Pancreas (tissue), 10 donors: ENCODE measurements at regions not wholly inside any gene's neighbourhood (a gene's known extent, or its start where the extent isn't known, plus 50 kb on each side); places are given as distances from the start of the nearest gene placed in this dataset.

ENCODE experiments used
- ATAC-seq, 4 donors: fragments of 200-7000 bp; cut with Tn5 transposase; one replicate each; pipeline versions ENCODE4 v1.8.0 to v1.9.1; 2020; ENCODE audit warnings: mild to moderate bottlenecking in 4 of 4, moderate library complexity in 4 of 4
- DNase-seq, 6 donors: peaks; one replicate each; pipeline ENCODE4 v3.0.0-alpha.2; 2020
- FAIRE-seq: peaks from 2 replicates; lab custom pipeline; 2012; peaks lifted over from hg19 to GRCh38; lab: Jason Lieb, UNC
- H3K27ac ChIP-seq, 4 donors: fragments of 200-600 bp; sonication (generic); 1 replicate in 3 of 4; 2 replicates in 1 of 4; pipeline versions ENCODE4 v1.5.0 to v1.8.0; 2020
- H3K27me3 ChIP-seq, 4 donors: fragments of 200-600 bp; one replicate each; pipeline ENCODE4 v1.8.0; 2021
- H3K36me3 ChIP-seq, 3 donors: fragments of 200-600 bp; sonication (generic) in 1 of 3; one replicate each; pipeline versions ENCODE4 v1.5.0 to v1.8.0; 2020 to 2021
- H3K4me1 ChIP-seq, 3 donors: fragments of 200-600 bp; one replicate each; pipeline ENCODE4 v1.8.0; 2021
- H3K4me3 ChIP-seq, 4 donors: fragments of 200-600 bp; sonication (generic) in 2 of 4; one replicate each; pipeline versions ENCODE4 v1.5.0 to v1.8.0; 2020 to 2021
- H3K9me3 ChIP-seq, 4 donors: fragments of 200-600 bp; one replicate each; pipeline ENCODE4 v1.8.0; 2021
- CTCF ChIP-seq, 4 donors: fragments of 200-600 bp; sonication (generic) in 3 of 4; IDR thresholded peaks; one replicate each; pipeline versions ENCODE4 v1.5.0 to v1.8.0; 2021; ENCODE audit warnings: antibody characterized with exemption in 4 of 4
- WGBS, 2 donors: extraction: QIAGEN DNeasy Blood & Tissue Kit; methylation state at CpG; one replicate each; pipeline ENCODE4 v1.1.7; 2013; 5-methylcytosine and 5-hydroxymethylcytosine counted together
- intact Hi-C, 3 donors: fragments of 100-400 bp; cut with DNase I; formaldehyde crosslinking; loops; one replicate each; pipeline versions ENCODE4 v1.11.1 to v1.14.2; 2022
- donor health status: healthy with polysubstance abuse.
- donor health status: DM: no; HTN: no; CAD: no; lungs with moderate emphysema.
- donor health status: DM: no; HTN: no; CAD: no.
- donor health status: control.
- donor health status: control.
- donor health status: Bipolar disorder and iron deficiency.
- donor health status: DM: yes; HTN: yes; CAD: no.
- donor health status: DM: no; HTN: no; CAD: no.
- donor health status: DM: no; HTN: no; CAD: no.
- donor health status: DM: yes; HTN: yes; CAD: no.

GRCh38 chr14:29999013-29999539, 71.4 kb upstream of the PRKD1 start:
- no peaks in the 10 kb centered on the region for H3K4me1 ChIP-seq
- no peaks in the 10 kb centered on the region for H3K36me3 ChIP-seq
- intact Hi-C loops, result no loop called here
- TF ChIP-seq CTCF (IDR thresholded peaks at IDR 0.05), result no peak
- ATAC-seq (no peak), FAIRE-seq (no peak), DNase-seq (no peak)
- H3K27me3 ChIP-seq, result no peaks in the 10 kb centered on the region
- no peak overlapping the region for H3K4me3 ChIP-seq
- WGBS, 2 donors, result 52 to 65% methylated on average over 3 of the region's 3 CpGs
- no peaks in the 10 kb centered on the region for H3K9me3 ChIP-seq
- H3K27ac ChIP-seq, result no peak overlapping the region

- Histone ChIP-seq H3K27ac (no peak overlapping the region), H3K36me3 (no peaks in the 10 kb centered on the region), H3K4me1 (no peaks in the 10 kb centered on the region), H3K4me3 (no peak overlapping the region), H3K27me3 (no peaks in the 10 kb centered on the region), H3K9me3 (no peaks in the 10 kb centered on the region)
- ATAC-seq (no peak), DNase-seq (no peak), FAIRE-seq (no peak)
- intact Hi-C loops, result loop anchor here in 2 of 3 donors (5.0 to 10.0 kb wide), 2 partner anchors 456 to 458 kb away; no protein-coding TSS in a partner anchor
- TF ChIP-seq CTCF (IDR thresholded peaks at IDR 0.05), result no peak
- 38 to 42% methylated on average over 5 of the region's 5 CpGs for WGBS, 2 donors
Measured at GRCh38 chr14:30002859-30003258, 75.2 kb upstream of the PRKD1 start.

- Histone ChIP-seq H3K27me3 (no peaks in the 10 kb centered on the region), H3K4me3 (no peak overlapping the region), H3K36me3 (no peaks in the 10 kb centered on the region), H3K27ac (no peak overlapping the region), H3K4me1 (no peaks in the 10 kb centered on the region), H3K9me3 (no peaks in the 10 kb centered on the region)
- intact Hi-C loops, result loop anchor here in 1 of 3 donors (10.0 kb wide), 1 partner anchor 460 kb away; no protein-coding TSS in a partner anchor
- WGBS, 2 donors, result 43 to 44% methylated on average over 8 of the region's 8 CpGs
- peak; percentile 33 to 68 (median 64) for TF ChIP-seq CTCF (IDR thresholded peaks at IDR 0.05)
- DNase-seq (peak in 1 of 6 donors; percentile 11), ATAC-seq (peak; percentile 72 to 95 (median 92)), FAIRE-seq (peak; percentile 78)
Measured at GRCh38 chr14:30005114-30005808, 77.6 kb upstream of the PRKD1 start.

GRCh38 chr14:30006695-30007094, 79.0 kb upstream of the PRKD1 start:
- intact Hi-C loops, result loop anchor here in 1 of 3 donors (10.0 kb wide), 1 partner anchor 462 kb away; no protein-coding TSS in a partner anchor
- FAIRE-seq (no peak), DNase-seq (no peak), ATAC-seq (no peak)
- WGBS, 2 donors, result 75% methylated on average over 2 of the region's 2 CpGs
- H3K4me1 ChIP-seq, result no peaks in the 10 kb centered on the region
- H3K27ac ChIP-seq, result no peak overlapping the region
- no peaks in the 10 kb centered on the region for H3K27me3 ChIP-seq
- H3K4me3 ChIP-seq, result no peak overlapping the region
- no peaks in the 10 kb centered on the region for H3K9me3 ChIP-seq
- TF ChIP-seq CTCF (IDR thresholded peaks at IDR 0.05), result no peak
- H3K36me3 ChIP-seq, result no peaks in the 10 kb centered on the region

- no peak for FAIRE-seq
- DNase-seq, result no peak
- WGBS, 2 donors, result 83 to 85% methylated on average over 2 of the region's 2 CpGs
- Histone ChIP-seq H3K27me3 (no peaks in the 10 kb centered on the region), H3K4me1 (peaks cover 0 to 2% (median 0%) of the 10 kb centered on the region in 3 donors), H3K27ac (no peak overlapping the region), H3K36me3 (no peaks in the 10 kb centered on the region), H3K4me3 (no peak overlapping the region), H3K9me3 (no peaks in the 10 kb centered on the region)
- no peak for ATAC-seq
- intact Hi-C loops, result no loop called here
- TF ChIP-seq CTCF (IDR thresholded peaks at IDR 0.05), result no peak
Measured at GRCh38 chr14:30015489-30015888, 87.8 kb upstream of the PRKD1 start.
